HG03342 (cell line): ENCODE measurements at regions not wholly inside any gene's neighbourhood (a gene's known extent, or its start where the extent isn't known, plus 50 kb on each side); places are given as distances from the start of the nearest gene placed in this dataset.

Experiments
- ATAC-seq: cut with Tn5 transposase; IDR thresholded peaks from one replicate; pipeline ENCODE4 v1.9.1; 2021; ENCODE audit warnings: mild to moderate bottlenecking, moderate library complexity; ENCODE audit not compliant: unreplicated experiment

DNA sequence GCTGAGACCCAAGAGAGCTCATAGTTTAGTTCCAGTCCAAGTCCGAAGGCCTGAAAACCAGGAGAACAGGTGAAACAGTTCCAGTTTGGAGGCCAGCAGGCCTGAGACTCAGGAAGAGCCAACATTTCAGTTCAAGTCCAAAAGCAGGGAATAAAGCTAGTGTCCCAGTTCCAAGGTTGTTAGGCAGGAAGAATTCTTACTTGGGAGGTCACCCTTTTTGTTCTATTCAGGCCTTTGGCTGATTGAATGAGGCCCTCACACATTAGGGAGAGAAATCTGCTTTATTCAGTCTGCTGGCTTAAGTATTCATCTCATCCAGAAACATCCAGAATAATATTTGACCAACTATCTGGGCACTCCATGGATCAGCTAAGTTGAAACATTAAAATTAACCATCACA is 294.6 kb downstream of the PCNX1 start:
- no peak for ATAC-seq

DNA sequence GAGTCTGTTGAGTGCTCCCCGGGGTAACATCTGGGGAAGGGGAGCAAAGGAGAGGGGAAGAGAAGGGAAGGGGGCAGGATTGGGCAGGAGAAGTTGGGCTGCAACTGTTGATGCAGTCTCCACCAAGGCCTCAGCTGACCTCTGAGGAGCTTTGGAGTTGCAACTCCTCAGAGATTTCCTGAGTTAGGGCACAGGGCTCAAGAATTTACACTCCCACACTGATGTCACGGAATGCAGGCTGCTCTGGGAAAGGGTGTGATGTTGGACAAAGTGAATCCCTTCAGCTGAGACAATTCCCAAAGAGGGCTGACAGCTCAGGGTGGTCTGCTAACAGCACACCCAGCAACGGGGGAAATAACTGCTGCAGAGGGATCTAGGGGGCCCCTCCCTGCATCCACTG is 295.6 kb downstream of the PCNX1 start:
- ATAC-seq, result no peak

DNA sequence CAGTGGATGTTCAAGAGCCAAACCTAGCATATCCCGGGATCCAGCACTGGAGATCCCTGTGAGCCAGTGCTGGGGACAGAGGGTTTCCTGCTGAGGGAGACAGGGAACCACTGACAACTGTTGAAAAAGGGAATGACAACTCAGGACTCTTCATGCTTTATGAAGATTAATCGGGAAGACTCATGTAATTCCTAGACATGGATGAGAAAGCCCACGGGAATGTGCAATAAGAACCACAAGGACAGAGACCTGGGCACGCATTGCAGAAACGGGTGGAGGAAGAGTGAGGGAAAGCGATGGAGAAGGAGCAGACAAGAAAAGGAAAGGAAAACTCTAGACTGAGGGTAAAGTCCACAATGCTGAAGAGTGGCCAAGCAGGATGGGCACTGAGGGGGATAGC is 296.0 kb downstream of the PCNX1 start:
- no peak for ATAC-seq

DNA sequence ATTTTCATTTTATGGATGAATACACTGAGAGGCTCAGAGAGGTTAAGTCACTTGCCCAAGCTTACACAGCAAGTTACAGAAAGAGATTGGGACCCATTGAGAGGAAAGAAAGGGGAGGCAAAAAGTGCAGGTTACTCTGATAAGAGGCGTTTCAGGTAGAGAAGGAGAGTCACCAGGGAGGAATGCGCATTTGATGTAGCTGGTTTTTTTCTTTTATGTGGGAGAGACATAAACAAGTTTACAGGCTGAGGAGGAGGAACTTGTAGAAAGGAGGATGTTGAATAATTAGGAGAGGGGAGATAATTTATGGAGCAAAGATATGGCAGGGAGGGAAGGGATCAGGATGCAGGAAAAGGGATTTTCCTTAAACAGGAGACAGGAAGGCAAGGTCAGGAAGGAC is 297.0 kb downstream of the PCNX1 start:
- no peak for ATAC-seq

- ATAC-seq, result no peak
Measured at GRCh38 chr14:71204768-71205167, 297.5 kb downstream of the PCNX1 start.

GRCh38 chr14:71206123-71206522 is 298.9 kb downstream of the PCNX1 start:
- ATAC-seq, result no peak

DNA sequence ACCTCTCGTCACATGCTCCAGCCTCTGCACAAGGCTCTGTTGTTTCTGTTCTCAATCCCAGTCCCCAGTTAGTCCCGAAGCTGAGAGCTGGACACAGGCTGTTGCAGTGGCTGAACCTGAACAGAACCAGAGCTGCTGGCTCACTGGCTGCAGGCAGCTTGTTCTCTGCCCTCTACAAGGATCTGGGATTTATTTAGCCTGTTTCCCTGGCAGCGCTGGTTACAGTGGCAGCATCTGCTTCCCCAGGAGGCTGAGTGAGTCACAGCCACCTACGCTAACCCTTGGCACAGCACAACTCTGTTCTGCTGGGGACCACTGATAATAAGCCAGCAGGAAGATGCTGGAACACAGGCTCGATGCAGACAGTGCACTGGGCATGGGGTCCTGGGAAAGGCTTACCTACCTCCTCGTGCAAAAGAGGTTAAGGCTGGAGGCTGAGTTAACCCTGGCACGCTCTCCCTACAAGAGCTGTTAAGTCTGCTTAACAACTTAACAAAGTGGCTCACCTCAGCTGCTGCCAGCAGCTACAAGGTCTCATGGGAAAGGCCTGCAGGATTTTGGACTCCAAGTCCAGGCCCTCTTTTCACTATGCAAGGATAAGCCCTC is 299.6 kb downstream of the PCNX1 start:
- ATAC-seq, result no peak

- no peak for ATAC-seq
Measured at GRCh38 chr14:71208702-71209357, 301.6 kb downstream of the PCNX1 start.

GRCh38 chr14:71209888-71210287 is 302.6 kb downstream of the PCNX1 start:
- ATAC-seq, result no peak

DNA sequence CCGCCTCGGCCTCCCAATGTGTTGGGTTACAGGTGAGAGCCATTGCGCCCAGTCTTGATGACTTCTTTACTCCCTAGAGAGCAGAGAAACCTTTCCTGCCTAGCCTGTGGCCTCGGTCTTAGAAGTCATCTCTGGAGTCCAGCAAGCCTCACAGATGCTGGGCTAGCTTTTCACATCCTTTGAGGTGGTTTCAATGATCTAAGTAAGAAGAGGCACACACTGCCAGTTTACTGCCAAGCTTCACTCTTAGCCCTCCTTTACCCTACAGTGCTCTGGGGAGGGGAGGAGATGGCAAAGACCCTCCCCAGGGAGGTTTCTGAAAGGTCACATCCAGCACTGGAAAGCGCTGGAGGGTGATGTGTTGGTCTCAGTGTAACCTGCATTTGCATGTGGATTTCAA is 304.8 kb downstream of the PCNX1 start:
- no peak for ATAC-seq

GRCh38 chr14:71212683-71213107 is 305.4 kb downstream of the PCNX1 start:
- ATAC-seq, result no peak

DNA sequence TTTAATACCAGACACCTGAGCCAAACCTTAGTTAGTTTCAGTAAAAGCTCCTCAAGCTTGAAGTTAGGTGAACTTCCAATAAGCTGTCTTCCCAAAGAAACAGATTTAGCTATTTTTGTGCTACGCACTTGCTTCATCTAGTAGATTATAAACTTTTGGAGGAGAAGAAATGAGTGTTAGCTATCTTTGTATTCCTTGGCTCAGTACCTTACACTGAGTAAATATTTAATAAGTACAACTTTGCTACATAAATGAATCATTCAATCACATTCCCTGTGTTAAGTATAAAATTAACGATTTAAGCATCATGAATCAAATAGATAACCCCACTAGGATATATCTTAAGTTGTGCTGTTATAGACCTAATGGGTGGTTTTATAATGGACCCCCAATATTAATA is 307.0 kb downstream of the PCNX1 start:
- no peak for ATAC-seq

DNA sequence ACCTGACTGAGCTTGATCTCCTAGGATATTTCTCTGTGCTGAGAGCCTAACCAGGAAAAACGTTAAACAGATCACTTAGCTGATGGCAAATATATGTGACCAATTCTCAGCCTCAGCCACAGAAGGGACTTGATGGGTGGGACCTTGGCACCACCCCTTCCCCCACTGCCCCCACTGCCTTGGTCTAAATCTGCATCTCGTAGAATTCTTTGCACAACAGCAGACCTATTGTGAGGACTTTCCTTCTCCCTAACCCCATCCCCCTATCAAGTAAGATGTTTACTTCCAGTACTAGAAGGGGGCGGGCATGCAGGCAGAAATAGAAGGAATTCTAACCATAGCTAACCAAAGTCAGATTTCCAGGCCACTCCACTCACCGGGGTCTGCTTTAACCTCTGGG is 313.2 kb downstream of the PCNX1 start:
- ATAC-seq, result no peak

DNA sequence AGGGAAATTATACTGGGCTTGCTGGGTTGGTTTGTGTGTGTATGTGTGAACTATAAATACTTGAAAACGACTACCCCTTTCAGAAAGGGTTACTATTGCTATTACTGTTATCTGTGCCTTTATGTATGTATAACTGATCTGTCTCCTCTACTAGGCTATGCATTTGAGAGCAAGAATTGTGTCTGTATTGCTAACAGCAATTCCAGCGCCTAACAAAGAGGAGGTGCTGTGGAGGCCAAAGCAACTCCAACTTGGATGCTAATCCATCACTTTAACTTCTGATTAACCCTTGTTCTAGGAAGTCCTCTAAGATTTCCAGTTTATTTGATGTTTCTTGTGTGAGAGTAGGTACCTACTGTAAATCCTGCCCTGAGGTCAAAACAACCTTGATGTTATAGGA is 313.9 kb downstream of the PCNX1 start:
- ATAC-seq, result no peak

DNA sequence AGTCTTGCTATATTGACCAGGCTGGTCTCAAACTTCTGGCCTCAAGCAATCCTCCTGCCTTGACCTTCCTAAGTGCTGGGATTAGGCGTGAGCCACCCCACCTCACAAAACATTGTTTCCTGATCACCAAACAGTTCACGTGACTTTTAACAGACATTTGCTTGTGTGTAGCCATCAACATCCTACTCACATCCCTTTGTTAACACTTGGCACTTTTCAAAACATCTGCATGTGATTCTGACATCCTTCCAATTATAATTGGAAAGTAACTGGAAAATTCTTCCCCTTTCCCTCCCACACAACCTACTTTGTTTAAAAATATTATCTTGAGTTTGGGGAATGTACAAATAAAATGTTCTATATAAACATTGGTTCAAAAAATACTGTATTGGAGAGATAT is 317.9 kb downstream of the PCNX1 start:
- no peak for ATAC-seq

DNA sequence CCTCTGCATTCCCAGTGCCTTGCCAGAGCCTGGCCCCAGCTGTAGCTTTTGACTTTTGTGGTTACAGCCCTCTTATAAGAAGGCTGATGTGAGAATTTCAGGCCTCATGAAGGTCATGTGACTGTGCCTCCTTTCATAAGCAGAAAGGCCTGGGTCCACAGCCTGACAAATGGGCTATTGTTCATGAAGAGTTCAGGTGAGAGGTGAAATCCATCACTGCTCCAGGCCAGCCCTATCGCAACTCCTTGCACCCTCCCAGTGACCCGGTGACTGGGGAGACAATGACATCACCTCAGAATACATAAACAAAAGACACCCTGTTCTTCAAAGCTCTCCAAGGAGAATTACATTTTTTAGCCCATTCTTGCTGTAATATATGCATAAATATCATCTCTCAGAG is 321.5 kb downstream of the PCNX1 start:
- no peak for ATAC-seq

GRCh38 chr14:71229875-71230274 is 322.6 kb downstream of the PCNX1 start:
- no peak for ATAC-seq

DNA sequence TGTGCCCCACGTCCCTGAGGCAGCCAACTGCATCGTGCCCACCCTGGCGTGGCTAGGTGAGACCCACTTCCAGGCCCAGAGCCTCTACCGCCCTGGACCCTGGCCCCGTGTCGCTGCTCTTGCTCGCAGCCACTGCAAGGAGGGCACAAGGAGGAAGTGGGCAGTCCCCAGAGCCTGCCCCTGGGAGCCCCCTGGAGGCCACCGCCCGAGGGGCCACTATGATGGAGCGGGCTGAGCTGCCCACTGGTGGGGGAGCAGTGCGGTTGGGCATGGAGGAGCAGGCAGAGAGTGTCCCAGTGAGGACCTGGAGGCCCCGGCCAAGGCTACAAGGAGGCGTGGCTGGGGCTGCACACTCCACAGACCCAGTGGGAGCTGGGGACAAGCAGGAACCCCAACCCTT is 323.6 kb downstream of the PCNX1 start:
- no peak for ATAC-seq

DNA sequence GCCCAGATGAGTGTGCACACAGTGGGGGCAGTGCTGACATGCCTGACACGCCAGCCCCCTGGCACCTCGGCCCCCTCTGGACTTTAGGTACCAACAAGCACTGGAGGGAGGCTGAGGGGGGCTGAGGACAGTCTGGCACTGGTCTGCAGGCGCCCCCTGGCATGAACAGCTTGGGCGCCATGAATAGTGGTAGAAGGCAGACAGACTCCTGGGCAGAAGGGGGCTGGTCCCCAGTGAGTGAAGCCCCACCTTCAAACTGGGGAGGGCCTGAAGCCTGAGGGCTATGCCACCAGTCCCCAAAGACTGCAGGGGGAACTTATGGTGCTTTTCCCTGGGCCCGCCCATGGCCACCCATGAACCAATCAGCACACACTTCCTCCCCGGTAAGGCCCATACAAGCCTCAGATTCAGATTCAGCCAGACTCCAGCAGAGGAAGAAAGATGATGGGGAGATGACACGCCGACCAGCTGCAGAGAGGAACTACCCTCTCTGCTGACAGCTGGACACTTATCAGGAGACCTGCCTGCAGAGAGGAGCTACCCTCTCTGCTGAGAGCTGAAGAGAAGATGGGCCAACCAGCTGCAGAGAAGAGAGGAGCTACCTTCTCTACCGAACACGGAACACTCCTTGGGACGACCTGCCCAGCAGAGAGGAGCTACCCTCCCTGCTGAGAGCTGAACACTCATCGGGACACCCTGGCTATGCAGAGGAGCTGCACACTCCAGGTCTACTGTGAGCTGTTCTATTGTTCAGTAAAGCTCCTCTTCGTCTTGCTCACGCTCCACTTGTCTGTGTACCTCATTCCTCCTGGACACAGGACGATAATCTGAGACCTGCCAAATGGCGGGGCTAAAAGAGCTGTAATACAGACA is 324.5 kb downstream of the PCNX1 start:
- peak; percentile 67 for ATAC-seq

DNA sequence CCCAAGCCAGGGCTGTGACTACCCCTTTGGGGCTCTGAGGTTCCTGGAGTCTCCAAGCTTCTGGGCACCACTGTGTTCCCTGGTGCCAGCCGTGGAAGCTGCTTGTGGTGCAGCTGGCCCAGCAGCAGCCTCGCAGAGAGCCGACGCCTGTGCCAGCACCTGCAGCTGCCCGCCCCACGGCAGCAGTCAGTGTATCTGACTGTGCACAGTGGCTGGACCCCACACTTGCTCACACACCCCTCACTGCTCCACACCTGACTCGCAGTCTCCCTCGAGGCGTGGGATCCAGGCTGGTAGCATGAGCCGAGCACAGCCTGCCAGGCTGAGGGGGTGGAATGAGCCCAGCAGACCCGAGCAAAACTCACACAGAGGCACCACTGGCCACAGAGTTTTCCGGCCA is 325.2 kb downstream of the PCNX1 start:
- no peak for ATAC-seq

DNA sequence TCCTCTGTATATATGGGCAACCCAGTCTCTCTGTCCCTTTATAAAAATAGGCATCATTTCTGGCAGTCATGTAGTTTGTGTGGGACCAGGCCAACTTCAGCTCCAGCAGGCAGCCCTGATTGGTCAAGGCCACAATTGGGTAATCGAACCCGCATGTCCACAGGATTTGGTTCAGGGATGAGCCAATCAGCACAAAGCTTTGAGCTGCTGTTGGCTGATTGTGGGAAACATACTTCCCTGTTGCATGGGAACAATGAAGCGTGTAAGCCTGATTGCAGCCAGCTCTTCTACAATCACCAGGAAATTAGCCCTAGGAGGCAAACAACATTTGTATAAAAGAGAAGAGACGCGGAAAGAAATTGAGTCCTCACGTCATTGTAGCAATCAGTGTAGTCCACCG is 328.6 kb downstream of the PCNX1 start:
- ATAC-seq, result no peak

DNA sequence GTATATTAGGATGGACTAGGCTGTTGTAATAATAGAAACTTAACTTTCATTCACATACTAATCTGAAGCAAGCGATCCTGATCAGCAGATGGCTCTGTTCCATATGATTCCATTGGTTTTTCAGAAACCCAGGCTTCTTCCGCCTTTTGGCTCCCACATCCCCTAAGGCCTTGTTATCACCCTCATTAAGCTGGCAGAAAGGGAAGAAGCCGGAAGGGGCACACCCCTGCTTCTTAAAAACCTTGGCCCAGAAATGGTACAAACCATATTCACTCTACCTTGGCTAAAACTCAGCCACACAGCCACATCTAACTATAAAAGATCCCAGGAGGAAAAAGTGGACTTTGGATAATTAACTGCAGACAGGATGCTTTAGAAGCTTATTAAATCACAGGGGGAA is 329.2 kb downstream of the PCNX1 start:
- no peak for ATAC-seq
